ENCODE measurements at regions not wholly inside any gene's neighbourhood (a gene's known extent, or its start where the extent isn't known, plus 50 kb on each side); places are given as distances from the start of the nearest gene placed in this dataset.
"Not testable (repeated sequence)": the region's sequence is repeated elsewhere in the genome, so short reads cannot be mapped to it uniquely, and the experiment has no call there.

- no peak for DNase-seq
These were observed 55.2 kb upstream of the SLIT2 start for GRCh38 chr4:20196476-20196875.

GRCh38 chr4:20195071-20195885 lies 56.4 kb upstream of the SLIT2 start:
- DNase-seq: no peak

- peak; percentile 3 for DNase-seq
These were observed 57.3 kb upstream of the SLIT2 start for GRCh38 chr4:20194123-20195013.

- no peak for DNase-seq
These were observed 58.4 kb upstream of the SLIT2 start for GRCh38 chr4:20193141-20193936.

- DNase-seq: no peak
These were observed 59.0 kb upstream of the SLIT2 start for GRCh38 chr4:20192736-20193135.

GRCh38 chr4:20185103-20185502 lies 66.6 kb upstream of the SLIT2 start:
- no peak for DNase-seq

- not testable (repeated sequence) for DNase-seq
These were observed 68.6 kb upstream of the SLIT2 start for GRCh38 chr4:20183131-20183530.

GRCh38 chr4:20181926-20182325 lies 69.8 kb upstream of the SLIT2 start:
- no peak for DNase-seq

GRCh38 chr4:20180509-20180908 lies 71.2 kb upstream of the SLIT2 start:
- no peak for DNase-seq

GRCh38 chr4:20178902-20179576 lies 72.7 kb upstream of the SLIT2 start:
- no peak for DNase-seq

GRCh38 chr4:20176881-20177280 lies 74.8 kb upstream of the SLIT2 start:
- DNase-seq: no peak

GRCh38 chr4:20172070-20172760 lies 79.5 kb upstream of the SLIT2 start:
- DNase-seq: no peak

GRCh38 chr4:20166544-20166943 lies 85.2 kb upstream of the SLIT2 start:
- no peak for DNase-seq

- DNase-seq: no peak
These were observed 92.2 kb upstream of the SLIT2 start for GRCh38 chr4:20159516-20159915.

- no peak for DNase-seq
These were observed 93.5 kb upstream of the SLIT2 start for GRCh38 chr4:20158195-20158594.

- DNase-seq: no peak
These were observed 100.3 kb upstream of the SLIT2 start for GRCh38 chr4:20151436-20151835.

GRCh38 chr4:20149143-20149542 lies 102.6 kb upstream of the SLIT2 start:
- not testable (repeated sequence) for DNase-seq

GRCh38 chr4:20137176-20137575 lies 114.5 kb upstream of the SLIT2 start:
- no peak for DNase-seq

- DNase-seq: no peak
These were observed 124.1 kb upstream of the SLIT2 start for GRCh38 chr4:20127626-20128025.

- no peak for DNase-seq
These were observed 124.8 kb upstream of the SLIT2 start for GRCh38 chr4:20126906-20127305.

- no peak for DNase-seq
These were observed 127.2 kb upstream of the SLIT2 start for GRCh38 chr4:20124317-20125026.
